HG03280 (cell line): ENCODE measurements at regions not wholly inside any gene's neighbourhood (a gene's known extent, or its start where the extent isn't known, plus 50 kb on each side); places are given as distances from the start of the nearest gene placed in this dataset.

ENCODE experiments used
- ATAC-seq: cut with Tn5 transposase; IDR thresholded peaks from one replicate; pipeline ENCODE4 v1.9.1; 2021; ENCODE audit warnings: mild to moderate bottlenecking, moderate library complexity; ENCODE audit not compliant: unreplicated experiment

GRCh38 chr5:74428275-74428674 lies 212.3 kb downstream of the ENC1 start:
- no peak for ATAC-seq

GRCh38 chr5:74426506-74426905 lies 214.0 kb downstream of the ENC1 start:
- no peak for ATAC-seq

GRCh38 chr5:74424162-74424868 lies 216.2 kb downstream of the ENC1 start:
- no peak for ATAC-seq

GRCh38 chr5:74423383-74423782 lies 217.1 kb downstream of the ENC1 start:
- ATAC-seq: no peak

GRCh38 chr5:74422671-74423070 lies 217.9 kb downstream of the ENC1 start:
- ATAC-seq: no peak

- no peak for ATAC-seq
Observed at GRCh38 chr5:74422030-74422429, 218.5 kb downstream of the ENC1 start.

GRCh38 chr5:74421377-74421776 lies 219.2 kb downstream of the ENC1 start:
- ATAC-seq: no peak

GRCh38 chr5:74420947-74421346 lies 219.6 kb downstream of the ENC1 start:
- ATAC-seq: no peak

GRCh38 chr5:74420220-74420619 lies 220.3 kb downstream of the ENC1 start:
- no peak for ATAC-seq

GRCh38 chr5:74419468-74419867 lies 221.1 kb downstream of the ENC1 start:
- no peak for ATAC-seq

GRCh38 chr5:74418709-74419108 lies 221.8 kb downstream of the ENC1 start:
- ATAC-seq: no peak

- no peak for ATAC-seq
Observed at GRCh38 chr5:74418261-74418660, 222.3 kb downstream of the ENC1 start.

- ATAC-seq: no peak
Observed at GRCh38 chr5:74415695-74416102, 224.8 kb downstream of the ENC1 start.

GRCh38 chr5:74414228-74414627 lies 226.3 kb downstream of the ENC1 start:
- no peak for ATAC-seq

- ATAC-seq: no peak
Observed at GRCh38 chr5:74413403-74414048, 227.0 kb downstream of the ENC1 start.

- no peak for ATAC-seq
Observed at GRCh38 chr5:74412066-74412465, 228.5 kb downstream of the ENC1 start.

GRCh38 chr5:74409712-74410111 lies 230.8 kb downstream of the ENC1 start:
- ATAC-seq: no peak

- ATAC-seq: no peak
Observed at GRCh38 chr5:74409166-74409706, 231.3 kb downstream of the ENC1 start.

GRCh38 chr5:74408150-74409043 lies 232.1 kb downstream of the ENC1 start:
- ATAC-seq: no peak

- ATAC-seq: no peak
Observed at GRCh38 chr5:74407701-74408100, 232.8 kb downstream of the ENC1 start.

GRCh38 chr5:74406844-74407243 lies 233.7 kb downstream of the ENC1 start:
- ATAC-seq: no peak
